SK-N-SH treated with all-trans-retinoic acid at 6 μM for 48 hours (cell line): ENCODE measurements at regions not wholly inside any gene's neighbourhood (a gene's known extent, or its start where the extent isn't known, plus 50 kb on each side); places are given as distances from the start of the nearest gene placed in this dataset.

Experiments used
- ATAC-seq: fragments of 200-7000 bp; cut with Tn5 transposase; 3 replicates; pipeline ENCODE4 v1.9.1; 2020; ENCODE audit warnings: mild to moderate bottlenecking, moderate library complexity
- ARNTL ChIP-seq: fragments of 450-650 bp; formaldehyde crosslinking; IDR thresholded peaks from 2 replicates; pipeline ENCODE4 v1.5.0; 2020; ENCODE audit warnings: low read depth, mild to moderate bottlenecking, moderate library complexity, borderline replicate concordance
- BACH2 ChIP-seq: fragments of 250-450 bp; sonication (Bioruptor Pico); IDR thresholded peaks from 2 replicates; pipeline ENCODE4 v1.9.0; 2021; ENCODE audit warnings: mild to moderate bottlenecking, borderline replicate concordance
- CREB5 ChIP-seq: fragments of 250-450 bp; sonication (Bioruptor Pico); IDR thresholded peaks from 2 replicates; pipeline ENCODE4 v1.5.1; 2020; ENCODE audit warnings: low read depth, mild to moderate bottlenecking, moderate library complexity
- CSDC2 ChIP-seq: fragments of 250-450 bp; sonication (Bioruptor Pico); IDR thresholded peaks from 2 replicates; pipeline ENCODE4 v1.5.0; 2020; ENCODE audit warnings: mild to moderate bottlenecking, moderate library complexity
- CSRNP3 ChIP-seq: fragments of 250-450 bp; sonication (Bioruptor Pico); IDR thresholded peaks from 2 replicates; pipeline ENCODE4 v1.5.1; 2021; ENCODE audit warnings: mild to moderate bottlenecking, moderate library complexity
- ESRRG ChIP-seq: fragments of 250-450 bp; sonication (Bioruptor Pico); IDR thresholded peaks from 2 replicates; pipeline ENCODE4 v1.6.1; 2021; ENCODE audit warnings: mild to moderate bottlenecking
- GLIS3 ChIP-seq: fragments of 250-450 bp; sonication (Bioruptor Pico); IDR thresholded peaks from 2 replicates; pipeline ENCODE4 v1.5.0; 2020; ENCODE audit warnings: mild to moderate bottlenecking, moderate library complexity
- ISL1 ChIP-seq: fragments of 250-450 bp; sonication (Bioruptor Pico); IDR thresholded peaks from 2 replicates; pipeline ENCODE4 v2.1.2; 2022; ENCODE audit warnings: mild to moderate bottlenecking, moderate library complexity
- PATZ1 ChIP-seq: fragments of 250-450 bp; sonication (Bioruptor Pico); IDR thresholded peaks from 2 replicates; pipeline ENCODE4 v1.8.0; 2020; ENCODE audit warnings: mild to moderate bottlenecking, moderate library complexity, borderline replicate concordance
- POU6F1 ChIP-seq: fragments of 250-450 bp; sonication (Bioruptor Pico); IDR thresholded peaks from 2 replicates; pipeline ENCODE4 v1.8.0; 2021; ENCODE audit warnings: low read depth, mild to moderate bottlenecking, moderate library complexity, borderline replicate concordance
- PPARA ChIP-seq: fragments of 250-450 bp; sonication (Bioruptor Pico); IDR thresholded peaks from 2 replicates; pipeline ENCODE4 v1.5.0; 2020; ENCODE audit warnings: mild to moderate bottlenecking, borderline replicate concordance
- RARB ChIP-seq: fragments of 250-450 bp; sonication (Bioruptor Pico); IDR thresholded peaks from 2 replicates; pipeline ENCODE4 v1.8.0; 2021; ENCODE audit warnings: mild to moderate bottlenecking, moderate library complexity
- SNAI2 ChIP-seq: fragments of 250-450 bp; sonication (Bioruptor Pico); IDR thresholded peaks from 2 replicates; pipeline ENCODE4 v1.5.0; 2020; ENCODE audit warnings: mild to moderate bottlenecking, moderate library complexity
- TCF4 ChIP-seq: fragments of 250-450 bp; sonication (Bioruptor Pico); IDR thresholded peaks from 2 replicates; pipeline ENCODE4 v1.8.0; 2021; ENCODE audit warnings: mild to moderate bottlenecking, moderate library complexity, borderline replicate concordance
- TOX ChIP-seq: fragments of 250-450 bp; sonication (Bioruptor Pico); IDR thresholded peaks from 2 replicates; pipeline ENCODE4 v1.8.0; 2021; ENCODE audit warnings: mild to moderate bottlenecking, moderate library complexity, borderline replicate concordance
- TSHZ2 ChIP-seq: fragments of 250-450 bp; sonication (Bioruptor Pico); IDR thresholded peaks from 2 replicates; pipeline ENCODE4 v1.5.0; 2020; ENCODE audit warnings: mild to moderate bottlenecking, moderate library complexity
- ZC3H10 ChIP-seq: fragments of 250-450 bp; sonication (Bioruptor Pico); IDR thresholded peaks from 2 replicates; pipeline ENCODE4 v1.5.1; 2021; ENCODE audit warnings: mild to moderate bottlenecking, moderate library complexity
- ZFP3 ChIP-seq: fragments of 250-450 bp; sonication (Bioruptor Pico); IDR thresholded peaks from 2 replicates; pipeline ENCODE4 v1.5.0; 2020; ENCODE audit warnings: mild to moderate bottlenecking, moderate library complexity
- ZFP30 ChIP-seq: fragments of 450-650 bp; formaldehyde crosslinking; IDR thresholded peaks from 2 replicates; pipeline ENCODE4 v1.5.0; 2022; ENCODE audit warnings: mild to moderate bottlenecking, moderate library complexity
- ZNF565 ChIP-seq: fragments of 450-650 bp; formaldehyde crosslinking; conservative IDR thresholded peaks from 2 replicates; pipeline ENCODE4 v1.5.0; 2020; ENCODE audit warnings: low read depth, mild to moderate bottlenecking, moderate library complexity
- ZNF70 ChIP-seq: fragments of 450-650 bp; formaldehyde crosslinking; IDR thresholded peaks from 2 replicates; pipeline ENCODE4 v1.5.0; 2020; ENCODE audit warnings: mild to moderate bottlenecking, moderate library complexity
- ZNF8 ChIP-seq: fragments of 450-650 bp; formaldehyde crosslinking; IDR thresholded peaks from 2 replicates; pipeline ENCODE4 v1.5.0; 2020; ENCODE audit warnings: mild to moderate bottlenecking, moderate library complexity

- no peak for TF ChIP-seq ESRRG (CRISPR knock-in tag)
Measured at GRCh38 chr3:187808527-187808895, 63.2 kb upstream of the BCL6 start (continued).

GRCh38 chr3:187809612-187809991 lies 64.3 kb upstream of the BCL6 start:
- ATAC-seq = no peak
- TF ChIP-seq RARB (no peak), POU6F1 (CRISPR knock-in tag) (no peak), ZFP3 (CRISPR knock-in tag) (no peak), TSHZ2 (CRISPR knock-in tag) (no peak), ZNF8 (CRISPR knock-in tag) (no peak), ZNF70 (CRISPR knock-in tag) (no peak), TOX (CRISPR knock-in tag) (no peak), ARNTL (no peak), PATZ1 (CRISPR knock-in tag) (no peak), PPARA (CRISPR knock-in tag) (no peak), ZC3H10 (CRISPR knock-in tag) (no peak), ZNF565 (CRISPR knock-in tag) (no peak), CSDC2 (no peak)

GRCh38 chr3:187810021-187810446 lies 64.8 kb upstream of the BCL6 start:
- ATAC-seq = no peak
- no peak for TF ChIP-seq ZNF70 (CRISPR knock-in tag)
- TF ChIP-seq TSHZ2 (CRISPR knock-in tag) = no peak
- TF ChIP-seq POU6F1 (CRISPR knock-in tag) = no peak
- TF ChIP-seq TCF4 (CRISPR knock-in tag) = no peak
- no peak for TF ChIP-seq ARNTL
- TF ChIP-seq CREB5 (CRISPR knock-in tag) = no peak
- TF ChIP-seq GLIS3 = no peak
- TF ChIP-seq BACH2 (CRISPR knock-in tag) = no peak
- no peak for TF ChIP-seq CSRNP3 (CRISPR knock-in tag)
- no peak for TF ChIP-seq ESRRG (CRISPR knock-in tag)
- no peak for TF ChIP-seq CSDC2
- TF ChIP-seq PPARA (CRISPR knock-in tag) = no peak
- TF ChIP-seq ISL1 (CRISPR knock-in tag) = no peak
- TF ChIP-seq ZFP3 (CRISPR knock-in tag) = no peak
- TF ChIP-seq SNAI2 = no peak
- TF ChIP-seq TOX (CRISPR knock-in tag) = no peak
- TF ChIP-seq RARB = no peak
- no peak for TF ChIP-seq ZC3H10 (CRISPR knock-in tag)
- TF ChIP-seq ZFP30 (CRISPR knock-in tag) = no peak
